GM18502 (cell line): ENCODE measurements at regions not wholly inside any gene's neighbourhood (a gene's known extent, or its start where the extent isn't known, plus 50 kb on each side); places are given as distances from the start of the nearest gene placed in this dataset.

ENCODE experiments used
- ATAC-seq: cut with Tn5 transposase; IDR thresholded peaks from one replicate; pipeline ENCODE4 v1.9.1; 2021; ENCODE audit warnings: mild to moderate bottlenecking; ENCODE audit not compliant: unreplicated experiment, poor library complexity

DNA sequence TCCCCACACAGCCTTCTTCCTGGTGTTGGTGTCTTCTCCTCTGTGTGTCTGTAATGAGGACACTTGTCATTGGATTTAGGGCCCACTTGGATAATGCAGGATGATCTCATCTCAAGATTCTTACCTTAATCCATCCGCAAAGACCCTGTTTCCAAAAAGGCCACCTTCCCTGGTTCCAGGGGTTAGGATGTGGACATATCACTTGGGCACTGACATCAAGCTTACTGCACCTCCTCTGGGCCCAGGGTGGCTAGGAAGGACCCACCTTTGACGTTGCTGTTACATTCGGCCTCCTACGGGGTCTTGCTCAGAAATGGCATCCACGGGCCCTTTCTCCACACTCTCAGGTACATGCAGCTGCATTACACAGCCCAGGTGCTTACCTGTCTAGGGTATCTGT, 535.9 kb downstream of the BRD1 start:
- ATAC-seq, result no peak

DNA sequence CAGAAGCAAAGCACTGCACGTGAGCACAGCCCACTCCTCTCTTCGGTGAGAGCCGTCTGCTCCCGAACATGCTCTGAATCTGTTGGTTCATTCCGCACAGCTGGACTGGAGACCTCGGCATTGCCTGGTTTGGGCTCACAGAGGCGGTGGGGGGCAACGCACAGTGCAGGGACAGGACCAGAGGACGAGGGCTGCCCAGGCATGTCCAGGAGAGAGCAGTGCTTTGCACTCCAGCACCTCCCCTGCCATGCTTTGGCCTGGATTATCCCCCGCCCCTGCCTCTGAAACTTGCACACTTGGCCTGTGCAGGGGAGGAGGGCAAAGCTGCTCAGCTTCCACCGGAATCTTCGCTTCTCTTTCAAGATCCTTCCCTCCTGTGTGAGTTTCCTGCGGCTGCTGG, 536.5 kb downstream of the BRD1 start:
- no peak for ATAC-seq

DNA sequence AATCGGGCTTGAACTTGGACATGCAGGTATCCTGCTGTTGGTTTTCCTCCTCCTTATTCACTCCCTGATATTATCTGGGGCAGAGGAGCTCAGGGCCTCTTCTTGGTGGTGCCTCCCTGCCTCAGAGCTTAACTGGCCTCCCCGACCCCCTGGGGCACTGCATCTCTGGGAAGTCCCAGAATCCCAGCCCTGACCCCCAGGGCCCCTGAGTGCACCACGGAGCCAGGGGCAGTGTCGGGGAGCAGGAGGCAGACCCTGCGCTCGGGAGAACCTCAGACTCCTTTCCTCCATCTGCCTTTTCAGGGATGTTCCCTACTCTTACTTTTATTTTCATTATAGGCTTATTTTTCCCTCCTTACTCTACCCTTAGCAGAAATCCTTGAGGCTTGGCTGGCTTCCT, 537.0 kb downstream of the BRD1 start:
- no peak for ATAC-seq

DNA sequence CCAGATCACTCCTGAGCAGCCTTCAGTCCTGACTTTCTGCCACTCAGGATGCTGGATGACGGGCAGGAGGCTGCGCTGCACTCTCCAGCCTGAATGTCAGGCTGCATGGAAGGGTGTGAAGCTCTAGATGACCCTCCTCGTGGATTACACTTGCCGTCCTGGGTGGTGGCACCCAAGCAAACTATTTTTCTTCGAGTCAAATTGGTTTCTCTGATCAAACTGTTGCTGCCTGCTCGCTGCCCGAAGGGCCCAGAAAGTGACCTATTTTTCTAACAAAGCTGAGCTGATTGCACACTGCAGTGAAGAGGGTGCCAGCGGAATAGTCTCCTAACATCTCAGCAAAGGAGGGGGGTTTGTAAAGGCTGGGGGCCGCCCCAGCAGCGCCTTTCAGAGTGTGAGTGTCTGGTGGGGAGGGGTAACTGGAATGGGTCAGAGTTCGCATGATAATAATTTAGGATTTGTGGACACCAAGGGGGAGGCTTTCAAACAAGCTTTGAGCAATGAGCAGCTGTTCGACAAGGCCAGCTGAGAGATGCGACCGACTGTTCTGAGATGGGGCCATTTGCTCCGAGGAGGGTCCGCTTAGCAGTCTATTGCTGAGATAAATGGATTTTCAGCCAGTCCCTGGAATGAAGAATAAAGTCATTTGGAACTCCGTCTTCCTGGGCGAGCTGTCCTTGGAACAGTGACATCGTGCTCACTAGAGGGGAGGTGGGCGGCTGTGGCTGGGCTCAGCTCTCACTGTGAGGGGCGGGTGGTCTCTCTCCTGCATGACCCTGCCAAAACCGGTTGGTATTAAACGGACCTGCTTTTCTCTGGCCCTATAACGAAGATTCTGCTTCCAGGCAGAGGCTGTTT, 537.6 kb downstream of the BRD1 start:
- no peak for ATAC-seq

DNA sequence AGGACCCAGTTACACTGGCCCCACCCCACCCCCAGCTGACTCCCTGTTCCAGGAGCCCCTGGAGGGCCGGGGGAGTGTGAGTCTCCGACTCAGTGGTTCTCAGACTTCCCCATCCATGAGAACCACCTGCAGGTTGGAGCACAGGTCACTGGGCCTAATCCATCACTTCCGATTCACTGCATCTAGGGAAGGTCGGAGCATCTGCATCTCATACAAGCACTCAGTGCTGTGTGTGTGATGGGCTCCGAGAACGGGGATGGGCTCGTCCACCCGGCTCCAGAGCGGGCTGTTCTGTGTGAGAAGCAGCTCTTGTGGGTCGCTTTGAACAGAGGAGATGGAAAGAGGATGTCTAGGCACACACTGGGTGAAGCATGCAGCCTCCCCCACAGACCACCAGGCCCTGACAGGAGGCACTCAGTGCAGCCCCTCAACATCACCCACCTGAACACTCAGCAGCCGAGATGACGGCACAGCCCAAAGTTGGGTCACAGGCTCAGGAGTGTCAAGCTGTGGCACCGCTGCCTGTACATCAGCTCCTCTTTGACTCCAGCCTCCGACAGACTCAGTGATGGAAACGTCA, 541.4 kb downstream of the BRD1 start:
- ATAC-seq, result no peak

DNA sequence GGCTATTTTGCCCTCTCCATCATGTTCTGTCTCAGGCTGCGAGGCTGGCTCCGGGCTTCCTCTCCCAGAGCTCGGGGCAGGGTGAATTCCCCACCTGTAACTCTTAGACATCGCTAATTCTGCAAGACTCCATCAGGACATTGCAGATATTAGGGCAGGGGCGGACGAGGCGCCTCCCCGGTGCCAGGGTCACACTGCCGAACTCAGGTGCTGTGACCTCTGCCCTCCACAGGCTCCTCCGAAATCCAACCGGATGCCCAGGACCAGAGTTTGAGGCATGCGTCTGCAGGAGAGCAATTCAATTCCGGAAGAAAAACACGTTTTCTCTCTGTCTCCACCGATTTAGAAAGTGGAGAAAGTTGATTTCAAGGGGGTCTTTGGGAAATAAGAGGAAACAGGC, 542.7 kb downstream of the BRD1 start:
- ATAC-seq, result no peak

DNA sequence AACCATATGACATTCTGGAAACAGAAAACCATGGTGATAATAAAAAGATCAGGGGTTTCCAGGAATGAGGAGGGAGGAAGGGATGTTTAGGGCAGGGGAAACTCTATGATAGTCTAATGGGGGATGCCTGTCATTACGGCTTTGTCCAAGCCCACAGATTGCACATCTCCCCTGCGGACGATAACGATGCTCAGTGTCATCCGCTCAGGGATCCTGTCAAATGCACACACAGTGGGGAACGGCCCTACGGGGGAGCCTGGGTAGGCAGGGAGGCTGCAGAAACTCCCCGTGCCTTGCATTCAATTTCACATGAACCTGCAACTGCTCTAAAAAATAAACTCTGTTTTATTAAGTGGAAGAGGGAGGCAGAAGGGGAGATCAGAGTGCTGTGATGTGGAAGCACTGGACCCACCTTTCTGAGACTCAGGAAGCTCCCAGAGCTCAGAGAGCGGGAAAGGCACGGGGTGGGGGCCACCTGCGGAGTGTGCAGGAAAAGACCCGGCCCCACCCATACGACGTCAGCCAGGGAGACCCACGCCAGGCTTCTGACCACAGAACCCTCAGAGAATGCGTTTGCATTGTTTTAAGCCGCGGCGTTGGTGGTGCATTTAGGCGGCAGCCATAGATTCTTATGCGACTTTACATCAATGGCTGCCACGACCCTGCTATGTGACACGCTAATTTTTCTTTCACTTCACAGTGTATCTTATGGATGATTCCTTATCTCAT, 543.5 kb downstream of the BRD1 start:
- no peak for ATAC-seq

DNA sequence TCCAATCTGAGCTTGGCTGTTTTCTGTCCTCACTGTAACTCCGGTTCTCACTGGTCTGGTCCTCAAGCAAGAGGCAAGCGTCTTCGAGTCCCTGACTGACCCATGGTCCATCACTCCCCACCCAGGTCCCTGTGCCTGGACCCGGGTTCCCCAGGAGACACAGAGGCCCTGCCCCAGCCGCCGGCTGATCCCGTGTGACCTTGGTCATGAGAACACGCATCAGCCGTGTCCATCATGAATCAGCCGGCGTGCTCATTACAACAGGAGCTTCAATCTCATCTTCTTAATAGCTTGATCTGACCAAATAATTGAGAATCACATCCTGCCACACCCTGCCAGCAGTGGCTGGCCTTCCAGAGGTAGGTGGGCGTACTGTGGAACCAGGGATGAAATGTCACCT, 545.1 kb downstream of the BRD1 start:
- ATAC-seq, result no peak

DNA sequence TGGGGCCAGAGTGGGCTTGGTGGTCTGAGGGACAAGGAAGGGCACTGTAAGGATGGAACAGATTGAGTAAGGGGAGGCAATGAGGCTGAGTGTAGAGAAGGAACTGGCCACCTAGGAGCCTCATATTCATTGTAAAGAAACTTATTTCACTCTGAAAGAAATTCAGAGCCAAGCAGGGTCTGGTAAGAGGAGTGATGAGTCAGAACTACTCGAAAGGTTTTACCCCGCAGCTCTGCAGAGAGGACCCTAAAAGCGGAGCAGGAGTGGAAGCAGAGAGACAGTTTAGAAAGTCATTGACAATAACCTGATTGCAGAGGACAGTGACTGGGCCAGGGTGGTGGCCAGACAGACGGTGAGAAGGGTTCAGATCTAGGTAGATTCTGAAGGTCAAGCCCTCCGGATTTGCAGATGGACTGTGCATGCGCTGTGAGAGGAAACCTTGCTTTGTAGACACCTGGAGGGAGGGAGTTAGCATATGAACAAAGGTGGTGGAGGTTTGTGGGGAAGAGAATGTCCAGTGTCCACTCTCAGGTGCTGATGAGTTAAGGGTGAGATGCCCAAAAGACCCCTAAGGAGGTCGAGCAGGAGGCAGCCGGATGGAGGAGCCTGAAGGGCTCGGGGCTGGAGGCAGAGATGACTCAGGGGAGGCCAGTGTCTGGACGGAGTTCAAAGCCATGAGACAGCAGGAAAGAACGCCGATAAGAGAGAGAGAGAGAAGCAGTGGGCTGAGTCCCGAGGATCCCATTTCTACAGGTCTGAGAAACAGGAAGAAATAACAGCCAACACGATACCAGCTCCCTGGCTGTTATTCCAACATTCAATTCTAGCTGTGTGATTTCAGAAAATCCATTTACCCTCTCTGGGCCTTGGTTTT, 546.0 kb downstream of the BRD1 start:
- no peak for ATAC-seq

DNA sequence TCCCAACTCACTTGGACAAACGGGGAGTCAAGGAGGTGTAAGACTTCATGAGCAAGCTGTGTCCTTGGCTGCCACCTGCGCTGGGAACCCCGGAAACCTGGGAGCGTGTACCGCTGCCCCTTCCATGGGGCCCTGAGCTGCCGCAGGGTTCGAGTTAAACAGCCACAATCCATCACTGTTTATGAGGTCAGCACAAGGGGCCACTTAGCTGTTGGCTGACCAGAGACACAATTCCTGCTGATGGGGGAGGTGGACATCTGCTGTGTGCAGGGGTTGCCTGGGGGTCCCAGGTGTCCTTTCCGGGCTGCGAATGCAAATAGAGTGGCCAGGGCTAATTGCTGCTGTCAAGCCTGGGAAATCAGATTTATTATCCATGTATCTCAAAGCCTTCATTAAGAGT, 549.3 kb downstream of the BRD1 start:
- no peak for ATAC-seq

DNA sequence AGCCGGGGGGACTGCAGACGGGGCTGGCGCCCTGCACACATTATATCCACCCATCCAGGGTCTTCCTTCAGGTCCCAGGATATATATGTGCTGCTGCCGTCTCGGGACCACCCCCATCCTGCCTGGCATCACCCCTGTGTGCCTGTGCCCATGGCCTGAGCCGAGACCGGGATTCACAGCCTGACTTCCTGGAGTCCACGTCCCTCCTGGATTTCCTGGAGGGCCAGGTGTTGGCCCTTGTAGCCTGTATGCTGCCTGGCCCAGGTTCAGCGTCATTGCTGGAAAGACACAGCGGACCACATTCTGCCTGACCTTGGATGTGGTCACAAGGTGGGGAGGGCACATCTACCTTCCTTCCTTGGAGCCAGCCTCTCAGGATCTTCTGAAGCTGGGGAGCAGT, 551.1 kb downstream of the BRD1 start:
- no peak for ATAC-seq

DNA sequence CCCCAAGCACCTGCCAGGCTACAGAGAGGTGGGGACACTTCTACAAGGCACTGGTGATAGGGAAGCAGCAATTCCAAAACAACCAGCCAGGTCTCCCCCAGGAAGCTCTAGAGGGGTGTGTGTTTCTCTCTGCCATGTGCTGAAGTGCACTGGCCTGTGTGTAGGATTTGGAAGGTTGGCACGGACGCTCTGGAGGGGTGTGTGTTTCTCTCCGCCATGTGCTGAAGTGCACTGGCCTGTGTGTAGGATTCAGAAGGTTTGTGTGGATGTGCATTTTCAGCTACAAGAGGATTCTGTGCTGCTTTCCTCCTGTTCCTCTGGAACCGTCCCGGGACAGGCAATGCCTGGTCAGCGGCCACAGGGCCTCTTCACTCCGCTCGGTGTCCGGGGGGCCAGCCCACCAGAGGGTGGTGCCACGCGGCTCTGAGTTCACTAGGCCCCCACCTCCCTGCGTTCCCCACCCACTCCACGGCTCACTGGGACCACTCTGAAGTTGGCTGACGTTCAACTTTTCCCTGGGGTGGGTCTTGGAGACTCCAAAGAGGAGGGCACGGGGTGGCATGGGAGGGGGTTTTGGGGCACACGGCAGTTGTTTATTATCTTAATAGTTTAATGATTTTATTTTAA, 552.8 kb downstream of the BRD1 start:
- no peak for ATAC-seq

DNA sequence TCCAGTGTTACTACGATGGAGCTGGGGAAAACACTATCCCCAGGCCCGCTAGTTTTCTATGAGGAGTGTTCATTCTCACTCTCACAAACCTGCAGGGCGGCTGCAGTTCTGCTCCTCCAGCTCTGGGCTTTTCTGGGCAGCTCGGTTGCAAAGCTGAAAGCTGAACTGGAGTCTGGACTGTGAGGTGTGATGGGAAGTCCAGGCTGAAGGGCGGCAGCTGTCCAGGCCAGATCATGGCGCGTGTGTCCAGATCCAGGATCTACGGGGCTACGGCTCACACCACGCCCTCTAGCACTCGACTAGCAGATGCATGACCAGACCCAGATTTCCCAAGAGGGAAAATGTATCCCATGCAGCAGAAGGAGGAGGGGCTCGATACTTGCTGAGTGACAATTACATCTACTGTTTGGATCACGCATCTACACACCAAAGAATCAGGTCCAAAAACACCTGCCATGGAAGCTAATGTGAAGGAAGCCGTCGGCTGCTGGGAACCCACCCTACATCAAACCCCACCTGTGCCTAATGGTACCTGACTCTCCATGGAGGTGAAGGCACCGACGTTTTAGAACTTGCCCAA, 555.0 kb downstream of the BRD1 start:
- ATAC-seq, result no peak

DNA sequence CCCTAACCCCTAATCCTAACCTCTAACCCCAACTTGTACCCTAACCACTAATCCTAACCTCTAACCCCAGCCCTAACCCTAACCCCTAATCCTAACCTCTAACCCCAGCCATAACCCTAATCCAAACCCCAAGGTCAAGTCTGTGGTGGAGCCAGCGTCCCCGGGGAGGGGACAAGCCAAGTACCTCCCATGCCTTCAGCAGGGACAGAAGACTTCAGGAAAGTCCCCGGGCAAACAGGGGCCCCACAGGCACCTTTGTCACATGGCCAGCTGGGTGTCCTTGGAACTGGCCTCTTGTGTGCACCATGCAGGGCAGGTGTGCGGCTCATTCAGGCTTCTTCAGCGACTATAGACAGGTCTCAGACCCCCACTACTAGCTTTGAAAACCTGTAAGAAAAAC, 555.8 kb downstream of the BRD1 start:
- no peak for ATAC-seq

DNA sequence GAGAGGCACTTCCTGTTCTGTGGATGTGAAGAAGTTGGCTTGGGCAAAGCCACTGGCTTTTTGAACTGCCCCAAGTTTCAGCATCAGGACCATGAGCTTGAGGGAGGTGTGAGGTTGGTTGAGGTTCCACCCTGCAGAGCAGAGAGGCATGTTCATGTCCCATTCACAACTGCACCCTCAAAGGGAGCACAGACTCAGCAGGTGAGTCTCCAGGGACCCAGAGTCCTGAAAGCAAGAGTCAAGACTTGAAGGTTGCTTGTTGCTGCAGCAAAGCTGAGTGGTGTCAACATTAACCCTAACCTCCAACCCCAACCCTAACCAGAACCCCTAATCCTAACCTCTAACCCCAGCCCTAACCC, 556.3 kb downstream of the BRD1 start:
- no peak for ATAC-seq

DNA sequence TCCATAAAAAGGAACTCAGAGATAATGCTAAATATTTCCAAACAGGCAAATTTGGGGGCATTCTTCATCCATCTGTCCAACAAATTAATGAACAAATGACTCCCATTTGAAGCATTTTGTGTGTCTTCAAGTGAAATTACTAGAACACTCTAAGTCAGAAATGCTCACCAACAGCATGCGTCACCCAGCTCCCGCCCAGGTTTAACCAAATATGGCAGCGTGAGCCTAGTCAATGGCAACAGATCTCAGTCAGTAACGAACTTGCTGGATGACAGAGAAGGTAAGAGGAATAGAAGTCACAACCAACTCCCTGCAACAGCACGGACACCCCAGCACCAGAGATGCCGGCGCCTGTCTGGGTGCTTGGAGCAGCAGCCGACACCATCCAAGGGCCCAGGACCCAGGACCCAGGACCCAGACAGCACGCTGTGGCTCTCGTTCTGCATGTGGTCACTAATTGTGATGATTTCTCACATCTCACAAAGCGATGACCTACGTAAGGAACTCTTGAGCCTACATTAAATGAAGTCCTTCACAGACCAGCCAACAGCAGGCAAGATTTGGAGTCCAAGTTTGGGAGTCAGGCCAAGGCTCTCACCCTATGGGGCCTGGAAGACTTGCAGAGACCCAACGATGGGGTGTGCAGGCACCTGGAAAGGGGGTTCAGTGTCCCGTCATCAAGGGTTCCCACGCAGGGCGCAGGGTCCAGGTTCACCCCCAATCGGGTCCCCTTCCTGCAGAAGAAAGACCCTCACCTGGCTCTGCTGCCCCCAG, 556.9 kb downstream of the BRD1 start:
- no peak for ATAC-seq

DNA sequence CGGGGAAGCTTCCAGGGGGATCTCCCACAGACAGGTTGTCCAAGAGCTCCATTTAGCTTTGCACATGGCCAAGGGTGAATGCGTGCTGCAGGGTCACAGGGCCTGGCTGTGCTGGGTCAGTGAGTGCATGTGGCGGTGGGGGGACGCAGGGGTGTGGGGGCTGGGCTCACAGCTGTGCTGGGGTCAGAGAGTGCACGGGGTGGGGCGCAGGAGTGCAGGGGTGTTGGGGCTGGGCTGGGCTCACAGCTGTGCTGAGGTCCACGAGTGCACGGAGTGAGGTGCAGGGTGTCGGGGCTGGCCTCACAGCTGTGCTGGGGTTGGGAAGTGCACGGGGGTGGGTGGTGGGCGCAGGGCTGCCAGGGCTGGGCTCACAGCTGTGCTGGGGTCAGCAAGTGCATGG, 557.7 kb downstream of the BRD1 start:
- ATAC-seq, result no peak

DNA sequence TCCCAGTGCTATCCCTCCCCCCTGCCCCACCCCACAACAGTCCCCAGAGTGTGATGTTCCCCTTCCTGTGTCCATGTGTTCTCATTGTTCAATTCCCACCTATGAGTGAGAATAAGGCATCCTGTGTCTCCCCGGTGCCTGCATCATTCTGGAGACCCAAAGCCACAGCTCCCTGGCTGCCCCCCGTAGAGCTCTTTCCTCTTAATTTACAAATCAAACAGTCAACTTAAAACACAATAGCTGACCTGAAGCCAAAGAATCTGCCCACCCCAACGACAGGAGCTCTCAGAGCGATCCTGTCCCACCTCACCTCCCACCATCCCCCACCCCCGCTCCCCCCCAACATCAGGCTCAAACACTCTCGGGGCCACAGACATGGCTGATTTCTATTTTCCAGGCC, 558.3 kb downstream of the BRD1 start:
- ATAC-seq, result no peak

DNA sequence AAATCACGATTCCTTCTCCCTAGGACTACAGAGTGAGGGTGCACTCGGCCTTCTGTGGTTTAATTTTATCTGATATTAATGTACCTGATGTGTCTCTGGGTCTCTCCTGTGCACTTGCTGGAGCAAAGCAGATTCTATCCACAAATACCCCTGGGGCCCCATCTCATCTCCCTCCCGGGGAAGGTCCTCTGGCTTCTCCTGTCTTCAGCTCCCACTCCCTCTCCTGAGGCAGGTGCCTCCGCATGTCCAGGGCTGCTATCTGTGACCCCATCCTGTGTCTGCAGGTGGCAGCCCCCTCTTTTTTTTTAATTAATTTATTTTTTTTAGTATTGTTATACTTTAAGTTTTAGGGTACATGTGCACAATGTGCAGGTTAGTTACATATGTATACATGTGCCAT, 558.7 kb downstream of the BRD1 start:
- no peak for ATAC-seq
